HUES48 (cell line): ENCODE measurements at regions not wholly inside any gene's neighbourhood (a gene's known extent, or its start where the extent isn't known, plus 50 kb on each side); places are given as distances from the start of the nearest gene placed in this dataset.

Source experiments
- H3K27ac ChIP-seq: one replicate; pipeline ENCODE4 v1.7.0; 2013; ENCODE audit warnings: low read depth, low read length, inconsistent platforms
- H3K27me3 ChIP-seq: 2 replicates; pipeline ENCODE4 v1.6.1; 2013; ENCODE audit warnings: mild to moderate bottlenecking, low read length; ENCODE audit not compliant: control insufficient read depth, insufficient read depth
- H3K36me3 ChIP-seq: 2 replicates; pipeline ENCODE4 v1.6.1; 2013; ENCODE audit warnings: low read length; ENCODE audit not compliant: control insufficient read depth, insufficient read depth
- H3K4me1 ChIP-seq: 2 replicates; pipeline ENCODE4 v1.6.1; 2013; ENCODE audit warnings: mild to moderate bottlenecking, low read length; ENCODE audit not compliant: control insufficient read depth, insufficient read depth
- H3K4me3 ChIP-seq: 2 replicates; pipeline ENCODE4 v1.5.1; 2013; ENCODE audit warnings: mild to moderate bottlenecking, low read depth, low read length
- H3K9ac ChIP-seq: 2 replicates; pipeline ENCODE4 v1.6.1; 2013; ENCODE audit warnings: mild to moderate bottlenecking, low read depth, low read length, moderate library complexity
- H3K9me3 ChIP-seq: 2 replicates; pipeline ENCODE4 v1.6.1; 2013; ENCODE audit warnings: low read length; ENCODE audit not compliant: control insufficient read depth, insufficient read depth

- Histone ChIP-seq H3K4me3 (no peak overlapping the region), H3K9me3 (no peaks in the 10 kb centered on the region), H3K36me3 (no peaks in the 10 kb centered on the region), H3K9ac (no peak overlapping the region), H3K27ac (no peak overlapping the region), H3K27me3 (no peaks in the 10 kb centered on the region), H3K4me1 (peaks cover 7% of the 10 kb centered on the region; the same call in 1 of the 2 replicates)
Measured at GRCh38 chr1:23639460-23640095, 52.0 kb upstream of the RPL11 start.

- no peak overlapping the region for H3K9ac ChIP-seq
- no peak overlapping the region for H3K4me3 ChIP-seq
- H3K36me3 ChIP-seq: no peaks in the 10 kb centered on the region
- no peaks in the 10 kb centered on the region for H3K27me3 ChIP-seq
- H3K4me1 ChIP-seq: peaks cover 3% of the 10 kb centered on the region; the same call in 1 of the 2 replicates
- no peak overlapping the region for H3K27ac ChIP-seq
- no peaks in the 10 kb centered on the region for H3K9me3 ChIP-seq
Measured at GRCh38 chr1:23638786-23639241, 52.8 kb upstream of the RPL11 start.

GRCh38 chr1:23638188-23638619 is 53.4 kb upstream of the RPL11 start:
- H3K4me1 ChIP-seq: peaks cover 3% of the 10 kb centered on the region; the same call in 1 of the 2 replicates
- H3K9me3 ChIP-seq: no peaks in the 10 kb centered on the region
- H3K27ac ChIP-seq: no peak overlapping the region
- H3K27me3 ChIP-seq: no peaks in the 10 kb centered on the region
- H3K4me3 ChIP-seq: no peak overlapping the region
- H3K9ac ChIP-seq: no peak overlapping the region
- no peaks in the 10 kb centered on the region for H3K36me3 ChIP-seq

- no peak overlapping the region for H3K9ac ChIP-seq
- H3K27ac ChIP-seq: no peak overlapping the region
- H3K4me1 ChIP-seq: peaks cover 3% of the 10 kb centered on the region; the same call in 1 of the 2 replicates
- H3K9me3 ChIP-seq: no peaks in the 10 kb centered on the region
- H3K27me3 ChIP-seq: no peaks in the 10 kb centered on the region
- no peak overlapping the region for H3K4me3 ChIP-seq
- no peaks in the 10 kb centered on the region for H3K36me3 ChIP-seq
Measured at GRCh38 chr1:23636009-23636408, 55.6 kb upstream of the RPL11 start.

GRCh38 chr1:23634840-23635651 is 56.6 kb upstream of the RPL11 start:
- no peaks in the 10 kb centered on the region for H3K9me3 ChIP-seq
- H3K9ac ChIP-seq: no peak overlapping the region
- H3K4me3 ChIP-seq: no peak overlapping the region
- no peaks in the 10 kb centered on the region for H3K27me3 ChIP-seq
- H3K27ac ChIP-seq: no peak overlapping the region
- H3K36me3 ChIP-seq: no peaks in the 10 kb centered on the region
- peaks cover 3% of the 10 kb centered on the region; the same call in 1 of the 2 replicates for H3K4me1 ChIP-seq

- H3K9me3 ChIP-seq: no peaks in the 10 kb centered on the region
- H3K36me3 ChIP-seq: no peaks in the 10 kb centered on the region
- H3K4me1 ChIP-seq: peaks cover 3% of the 10 kb centered on the region; the same call in 1 of the 2 replicates
- H3K27ac ChIP-seq: no peak overlapping the region
- no peak overlapping the region for H3K9ac ChIP-seq
- no peak overlapping the region for H3K4me3 ChIP-seq
- no peaks in the 10 kb centered on the region for H3K27me3 ChIP-seq
Measured at GRCh38 chr1:23634518-23634839, 57.1 kb upstream of the RPL11 start.

- H3K4me3 ChIP-seq: no peak overlapping the region
- no peak overlapping the region for H3K27ac ChIP-seq
- H3K9me3 ChIP-seq: no peaks in the 10 kb centered on the region
- no peak overlapping the region for H3K9ac ChIP-seq
- no peaks in the 10 kb centered on the region for H3K36me3 ChIP-seq
- H3K27me3 ChIP-seq: no peaks in the 10 kb centered on the region
- H3K4me1 ChIP-seq: peaks cover 3% of the 10 kb centered on the region
Measured at GRCh38 chr1:23632479-23633160, 59.0 kb upstream of the RPL11 start.

GRCh38 chr1:23629708-23630290 is 61.8 kb upstream of the RPL11 start:
- Histone ChIP-seq H3K4me1 (no peaks in the 10 kb centered on the region; the same call in 1 of the 2 replicates), H3K36me3 (no peaks in the 10 kb centered on the region), H3K27ac (no peak overlapping the region), H3K9me3 (no peaks in the 10 kb centered on the region), H3K4me3 (no peak overlapping the region), H3K27me3 (no peaks in the 10 kb centered on the region), H3K9ac (no peak overlapping the region)

GRCh38 chr1:23628951-23629387 is 62.6 kb upstream of the RPL11 start:
- no peaks in the 10 kb centered on the region for H3K27me3 ChIP-seq
- no peaks in the 10 kb centered on the region; the same call in 1 of the 2 replicates for H3K4me1 ChIP-seq
- H3K27ac ChIP-seq: no peak overlapping the region
- H3K36me3 ChIP-seq: no peaks in the 10 kb centered on the region
- H3K9ac ChIP-seq: no peak overlapping the region
- no peaks in the 10 kb centered on the region for H3K9me3 ChIP-seq
- H3K4me3 ChIP-seq: no peak overlapping the region

- Histone ChIP-seq H3K4me1 (no peaks in the 10 kb centered on the region; the same call in 1 of the 2 replicates), H3K27me3 (no peaks in the 10 kb centered on the region), H3K36me3 (no peaks in the 10 kb centered on the region), H3K4me3 (no peak overlapping the region), H3K27ac (no peak overlapping the region), H3K9ac (no peak overlapping the region), H3K9me3 (no peaks in the 10 kb centered on the region)
Measured at GRCh38 chr1:23627069-23627735, 64.4 kb upstream of the RPL11 start.
